HEK293T (cell line): ENCODE measurements at regions not wholly inside any gene's neighbourhood (a gene's known extent, or its start where the extent isn't known, plus 50 kb on each side); places are given as distances from the start of the nearest gene placed in this dataset.

ENCODE experiments used
- CTCF ChIA-PET: fragments of 350-600 bp; formaldehyde crosslinking; extraction: SDS; loops from one replicate; lab custom pipeline; 2021; ENCODE audit warnings: antibody characterized with exemption, inconsistent platforms; lab: Yijun Ruan, JAX
- POLR2A ChIA-PET: fragments of 350-600 bp; formaldehyde crosslinking; extraction: SDS; loops from one replicate; lab custom pipeline; 2020; ENCODE audit warnings: antibody characterized with exemption, inconsistent platforms; lab: Yijun Ruan, JAX
- DNase-seq: peaks from one replicate; pipeline ENCODE4 v3.0.0; 2012; ENCODE audit warnings: mixed read lengths; ENCODE audit errors: extremely low spot score
- ARNT ChIP-seq: fragments of 450-650 bp; IDR thresholded peaks from 2 replicates; pipeline ENCODE4 v1.6.1; 2017; ENCODE audit warnings: mild to moderate bottlenecking
- BHLHE40 ChIP-seq: fragments of 450-650 bp; IDR thresholded peaks from 2 replicates; pipeline ENCODE4 v1.6.1; 2016; ENCODE audit warnings: mild to moderate bottlenecking, moderate library complexity, borderline replicate concordance
- CTBP1 ChIP-seq: fragments of 450-650 bp; IDR thresholded peaks from 2 replicates; pipeline ENCODE4 v1.6.1; 2016; ENCODE audit warnings: borderline replicate concordance
- ELF4 ChIP-seq: fragments of 450-650 bp; IDR thresholded peaks from 2 replicates; pipeline ENCODE4 v1.6.1; 2017; ENCODE audit warnings: antibody characterized with exemption
- FOXA1 ChIP-seq: fragments of 450-650 bp; IDR thresholded peaks from 2 replicates; pipeline ENCODE4 v1.6.1; 2016; ENCODE audit warnings: mild to moderate bottlenecking
- FOXK2 ChIP-seq: fragments of 450-650 bp; IDR thresholded peaks from 2 replicates; pipeline ENCODE4 v1.6.1; 2016; ENCODE audit warnings: mild to moderate bottlenecking
- FOXM1 ChIP-seq: fragments of 450-650 bp; IDR thresholded peaks from 2 replicates; pipeline ENCODE4 v1.6.1; 2017; ENCODE audit warnings: mild to moderate bottlenecking, borderline replicate concordance
- HDGF ChIP-seq: fragments of 450-650 bp; IDR thresholded peaks from 2 replicates; pipeline ENCODE4 v1.6.1; 2017; ENCODE audit warnings: antibody characterized with exemption, borderline replicate concordance
- L3MBTL2 ChIP-seq: fragments of 450-650 bp; conservative IDR thresholded peaks from 2 replicates; pipeline ENCODE4 v1.6.1; 2016; ENCODE audit warnings: mild to moderate bottlenecking
- LEF1 ChIP-seq: fragments of 450-650 bp; IDR thresholded peaks from 2 replicates; pipeline ENCODE4 v1.6.1; 2017; ENCODE audit warnings: mild to moderate bottlenecking, borderline replicate concordance
- NFRKB ChIP-seq: fragments of 450-650 bp; IDR thresholded peaks from 2 replicates; pipeline ENCODE4 v1.6.1; 2016; ENCODE audit warnings: mild to moderate bottlenecking, moderate library complexity
- SP1 ChIP-seq: fragments of 450-650 bp; IDR thresholded peaks from 2 replicates; pipeline ENCODE4 v1.6.1; 2017
- SUZ12 ChIP-seq: fragments of 450-650 bp; IDR thresholded peaks from 2 replicates; pipeline ENCODE4 v1.6.1; 2016; ENCODE audit warnings: mild to moderate bottlenecking
- TARDBP ChIP-seq: fragments of 450-650 bp; IDR thresholded peaks from 2 replicates; pipeline ENCODE4 v1.6.1; 2016
- ZNF384 ChIP-seq: fragments of 450-650 bp; IDR thresholded peaks from 2 replicates; pipeline ENCODE4 v1.6.1; 2016
- TF ChIP-seq, protein P1 (sequence below): fragments of 450-650 bp; IDR thresholded peaks from 2 replicates; pipeline ENCODE4 v1.6.1; 2016

DNA sequence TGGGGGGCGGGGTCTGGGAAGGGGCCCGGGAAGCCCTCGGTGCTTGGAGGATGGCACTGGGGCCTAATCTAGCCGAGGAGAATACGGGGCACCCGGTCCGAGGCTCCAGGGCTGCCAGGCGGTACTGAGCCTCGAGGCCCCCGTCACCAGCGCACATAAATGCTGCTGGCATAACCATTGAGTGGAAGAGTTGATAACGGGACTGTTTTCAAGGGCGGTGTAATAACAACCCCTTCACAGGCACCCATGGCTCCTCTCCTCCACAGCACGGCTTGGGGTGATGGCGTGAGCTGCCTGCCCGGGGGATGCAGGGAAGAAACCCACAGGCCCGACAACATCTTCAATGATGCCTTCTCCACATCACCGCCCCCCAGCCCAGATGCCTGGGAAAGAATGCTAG is 130.7 kb downstream of the FAM53A start:
- POLR2A ChIA-PET: no interaction called here
- no peak for DNase-seq
- TF ChIP-seq LEF1 (no peak), SP1 (no peak)
- CTCF ChIA-PET: no interaction called here

DNA sequence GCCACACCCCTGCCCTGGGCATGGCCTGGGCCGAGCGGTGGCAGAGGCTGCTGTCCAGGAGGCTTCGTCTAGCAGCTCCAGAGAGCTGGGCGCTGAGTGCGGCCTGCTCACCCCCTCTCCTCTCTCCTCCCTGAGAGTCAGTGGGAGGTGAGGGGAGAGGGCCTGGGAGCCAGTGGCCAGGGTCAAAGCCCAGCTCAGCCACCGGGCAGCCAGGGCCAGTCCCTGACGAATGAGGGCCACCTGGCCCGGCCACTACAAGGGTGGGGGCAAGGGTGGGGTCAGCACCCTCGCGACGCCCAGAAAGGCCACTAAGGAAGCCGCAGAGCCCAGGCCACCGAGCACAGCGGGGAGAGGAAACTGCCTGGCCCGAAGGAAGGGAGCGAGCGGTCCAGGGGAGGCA is 131.7 kb downstream of the FAM53A start:
- CTCF ChIA-PET: no interaction called here
- POLR2A ChIA-PET: no interaction called here
- DNase-seq: no peak
- TF ChIP-seq FOXK2 (no peak), HDGF (no peak), TARDBP (no peak), CTBP1 (no peak), BHLHE40 (no peak), SP1 (no peak), FOXA1 (no peak), ARNT (no peak), FOXM1 (no peak), SUZ12 (no peak), ELF4 (no peak), L3MBTL2 (no peak), LEF1 (no peak)

DNA sequence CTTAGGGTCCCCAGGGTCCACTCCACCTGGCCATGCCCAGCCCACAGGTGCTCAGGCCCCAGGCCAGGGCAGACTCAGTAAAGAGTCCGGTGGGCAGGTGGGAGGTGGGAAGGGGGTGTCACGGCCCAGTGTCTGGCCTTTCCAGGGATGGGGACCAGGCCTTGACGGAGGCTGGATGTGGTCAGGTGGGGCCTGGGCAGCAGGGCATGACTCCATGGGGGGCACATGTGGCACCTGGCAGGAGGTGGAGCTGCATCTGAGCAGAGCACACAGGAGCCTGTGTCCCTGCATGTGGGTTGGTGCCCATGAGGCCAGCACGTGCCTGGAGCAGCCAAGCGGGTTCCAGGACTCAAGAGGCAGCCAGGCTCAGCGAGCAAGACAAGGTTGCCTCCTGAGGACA is 132.9 kb downstream of the FAM53A start:
- no peak for TF ChIP-seq CTBP1
- TF ChIP-seq ZNF384: no peak
- TF ChIP-seq HDGF: no peak
- no peak for TF ChIP-seq TARDBP
- TF ChIP-seq L3MBTL2: no peak
- TF ChIP-seq LEF1: no peak
- no peak for TF ChIP-seq ELF4
- TF ChIP-seq ARNT: no peak
- TF ChIP-seq SUZ12: no peak
- TF ChIP-seq FOXM1: no peak
- no peak for TF ChIP-seq NFRKB
- ChIA-PET CTCF (no interaction called here), POLR2A (interaction anchor here (0.6 kb wide), 1 partner anchor 109 kb away, joined by 3 read pairs; no protein-coding TSS in a partner anchor)
- DNase-seq: no peak

DNA sequence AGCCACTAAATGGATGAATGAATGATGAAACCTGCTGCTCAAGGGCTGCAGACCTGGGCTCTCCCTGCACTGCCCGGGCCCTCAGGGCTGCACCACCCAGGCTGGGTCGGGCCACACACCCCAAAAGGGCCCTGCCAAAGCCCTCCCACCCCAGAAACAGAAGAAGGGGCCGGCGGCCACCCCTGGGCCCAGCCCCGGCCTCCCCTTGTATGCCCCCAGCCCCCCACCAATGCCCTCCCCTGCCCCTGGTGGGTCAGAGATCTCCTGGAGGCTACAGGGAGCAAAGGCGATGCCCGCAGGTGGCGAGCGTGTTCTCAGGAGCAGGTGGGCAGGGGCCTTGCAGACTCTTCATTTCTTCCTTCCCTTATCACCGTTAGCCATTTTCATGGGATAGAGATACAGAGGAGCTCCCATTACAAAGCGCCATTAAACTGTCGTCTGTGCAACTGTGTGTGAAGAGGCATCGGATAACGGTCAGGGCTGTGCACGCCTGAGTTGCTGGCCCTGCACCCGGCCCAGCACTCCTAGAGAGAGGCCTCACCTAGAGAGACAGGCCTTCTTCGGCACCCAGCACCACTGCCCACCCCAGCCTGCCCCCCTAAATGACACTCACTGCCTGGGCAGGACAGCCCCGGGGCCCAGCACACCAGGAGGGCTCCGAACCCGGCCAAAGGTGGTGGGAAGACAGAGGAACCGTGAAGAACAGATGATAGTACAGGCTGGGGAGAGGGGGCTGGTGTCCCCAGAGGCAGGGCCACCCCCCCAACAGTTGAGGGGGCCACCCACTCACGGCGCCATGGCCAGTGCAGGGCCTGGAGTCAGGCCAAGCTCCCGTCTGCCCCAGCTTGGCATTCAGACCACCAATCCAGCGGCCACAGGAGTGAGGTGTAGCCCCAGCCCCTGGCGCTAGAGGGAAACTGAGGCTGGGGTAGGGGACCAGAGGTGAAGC is 133.7 kb downstream of the FAM53A start:
- ChIA-PET POLR2A (interaction anchor here (1.0 kb wide), 1 partner anchor 322 kb away, joined by 3 read pairs; no protein-coding TSS in a partner anchor), CTCF (interaction anchor here (1.1 kb wide), 1 partner anchor 12 kb away, joined by 6 read pairs; no protein-coding TSS in a partner anchor)
- TF ChIP-seq ARNT (no peak), FOXK2 (no peak), L3MBTL2 (no peak), FOXM1 (no peak), SUZ12 (no peak), CTBP1 (no peak), TARDBP (no peak), ELF4 (no peak), BHLHE40 (no peak)
- DNase-seq: no peak

DNA sequence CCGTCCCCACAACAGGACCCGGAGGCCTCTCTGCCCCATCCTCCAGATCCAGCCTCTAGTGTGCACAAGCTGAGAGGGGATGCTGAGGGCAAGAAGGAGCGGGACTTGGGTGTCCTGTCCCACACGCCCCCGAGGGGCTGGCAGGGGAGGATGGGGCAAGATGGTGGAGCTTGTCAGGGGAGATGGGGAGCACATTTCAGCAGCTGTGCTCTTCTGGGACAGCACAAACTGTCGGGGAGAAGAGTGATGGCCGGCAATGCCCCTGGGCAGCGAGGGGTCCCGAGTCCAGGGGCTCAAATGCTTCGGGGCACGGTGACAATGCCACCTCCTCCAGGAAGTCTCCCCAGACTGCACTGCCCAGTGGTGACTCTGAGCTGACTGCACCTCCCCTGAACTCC is 134.5 kb downstream of the FAM53A start:
- DNase-seq: no peak
- TF ChIP-seq ELF4 (no peak), TARDBP (no peak), FOXM1 (no peak), NFRKB (no peak), L3MBTL2 (no peak), CTBP1 (no peak), LEF1 (no peak), ZNF384 (no peak)
- POLR2A ChIA-PET: interaction anchor here (1.0 kb wide), 1 partner anchor 323 kb away, joined by 3 read pairs; no protein-coding TSS in a partner anchor
- CTCF ChIA-PET: interaction anchor here (0.6 to 1.1 kb wide), 4 partner anchors 13 to 136 kb away, joined by 3 to 7 read pairs (median 4); no protein-coding TSS in a partner anchor

DNA sequence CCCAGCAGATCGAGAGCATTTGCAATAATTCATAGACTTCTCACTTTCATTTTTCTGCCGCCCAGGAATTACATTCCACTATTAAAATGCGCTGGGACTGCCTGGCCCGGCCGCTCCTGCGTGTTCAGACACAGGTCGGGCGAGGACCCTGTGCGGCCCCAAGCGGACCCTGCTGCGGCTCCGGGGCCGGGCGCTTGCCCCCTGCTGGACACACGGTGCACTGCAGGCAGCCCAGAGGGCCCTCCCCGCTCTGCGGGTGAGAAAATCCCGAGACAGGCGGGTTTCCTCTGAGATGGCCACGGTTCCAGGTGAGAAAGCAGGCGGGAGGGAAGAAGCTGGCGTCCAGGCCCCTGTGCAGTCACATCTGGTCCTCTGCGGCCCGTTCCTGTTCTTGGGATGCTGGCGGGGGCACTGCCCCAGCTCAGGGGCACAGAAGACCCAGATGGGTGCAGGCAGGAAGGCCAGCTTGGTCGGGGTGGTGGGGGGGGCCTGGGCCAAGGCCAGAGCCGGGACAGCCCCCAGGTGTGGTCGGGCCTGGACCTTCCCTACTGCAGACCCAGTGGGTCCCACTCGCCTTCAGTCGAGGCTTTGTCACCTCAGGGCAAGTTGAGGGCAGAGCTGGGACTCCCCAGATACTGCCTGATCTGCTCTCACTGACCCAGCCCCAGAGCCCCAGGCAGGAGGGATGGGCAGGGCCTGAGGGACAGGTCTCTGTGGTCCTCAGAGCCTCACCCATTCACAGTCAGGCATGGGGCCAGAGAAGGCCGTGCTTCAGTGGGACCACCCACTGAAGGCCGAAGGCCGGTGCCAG is 135.1 kb downstream of the FAM53A start:
- ChIA-PET CTCF (interaction anchor here (0.6 to 1.8 kb wide), 7 partner anchors 8 to 193 kb away, joined by 3 to 7 read pairs (median 3); no protein-coding TSS in a partner anchor), POLR2A (interaction anchor here (1.0 kb wide), 1 partner anchor 323 kb away, joined by 3 read pairs; no protein-coding TSS in a partner anchor)
- peak; percentile 74 for DNase-seq

DNA sequence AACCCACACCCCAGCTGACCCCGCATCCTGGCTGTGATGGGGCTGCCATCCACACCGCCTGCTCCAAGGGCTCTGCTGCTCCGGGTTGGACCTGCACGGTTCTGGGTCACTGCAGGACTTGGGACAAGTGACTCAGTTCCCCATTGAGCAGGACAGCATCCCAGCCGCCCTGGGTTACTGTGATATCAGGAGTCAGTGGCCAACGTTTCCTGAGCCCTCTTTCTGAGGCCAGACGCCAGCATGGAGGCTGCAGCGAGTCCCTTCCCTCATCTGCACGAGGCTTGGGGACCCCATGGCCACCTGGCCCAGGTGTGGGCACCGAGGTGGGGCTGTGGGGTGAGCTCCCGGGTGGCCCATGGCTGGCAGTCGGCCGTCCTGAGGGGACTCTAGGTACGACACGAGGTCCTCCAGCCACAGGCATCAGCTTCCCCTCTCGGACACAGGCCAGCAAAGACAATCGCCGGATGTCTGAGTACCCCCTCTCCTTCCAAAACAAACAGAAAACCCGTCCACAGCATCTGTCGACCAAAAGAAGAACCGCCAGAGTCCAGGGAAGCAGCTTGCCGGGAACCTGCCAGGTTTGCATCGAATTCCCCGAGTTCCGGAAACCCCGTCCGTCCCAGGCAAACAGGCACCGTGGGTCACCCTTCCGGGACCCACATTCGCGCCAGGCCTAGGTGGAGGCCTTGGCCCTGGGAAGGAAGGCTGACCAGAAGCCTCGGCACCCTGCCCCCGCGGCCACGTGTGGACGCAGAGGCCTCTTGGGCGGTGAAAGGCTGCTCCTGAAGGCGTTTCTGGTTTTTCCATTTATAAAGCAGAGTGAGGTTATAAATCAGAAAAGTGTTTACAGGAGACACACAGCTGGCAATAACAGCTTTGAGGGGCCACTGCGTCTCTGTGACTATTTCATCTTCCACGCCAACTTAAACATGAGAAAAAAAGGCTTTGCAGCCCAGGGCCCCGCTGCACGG is 136.0 kb downstream of the FAM53A start:
- DNase-seq: no peak
- ChIA-PET CTCF (interaction anchor here (0.6 to 1.8 kb wide), 5 partner anchors 8 to 297 kb away, joined by 3 to 7 read pairs (median 3); no protein-coding TSS in a partner anchor), POLR2A (no interaction called here)
- no peak for TF ChIP-seq LEF1
- TF ChIP-seq ARNT: no peak
- TF ChIP-seq FOXM1: no peak
- TF ChIP-seq BHLHE40: no peak
- TF ChIP-seq SUZ12: no peak
- TF ChIP-seq FOXA1: no peak
- TF ChIP-seq L3MBTL2: no peak
- TF ChIP-seq HDGF: no peak
- TF ChIP-seq, protein P1, sequence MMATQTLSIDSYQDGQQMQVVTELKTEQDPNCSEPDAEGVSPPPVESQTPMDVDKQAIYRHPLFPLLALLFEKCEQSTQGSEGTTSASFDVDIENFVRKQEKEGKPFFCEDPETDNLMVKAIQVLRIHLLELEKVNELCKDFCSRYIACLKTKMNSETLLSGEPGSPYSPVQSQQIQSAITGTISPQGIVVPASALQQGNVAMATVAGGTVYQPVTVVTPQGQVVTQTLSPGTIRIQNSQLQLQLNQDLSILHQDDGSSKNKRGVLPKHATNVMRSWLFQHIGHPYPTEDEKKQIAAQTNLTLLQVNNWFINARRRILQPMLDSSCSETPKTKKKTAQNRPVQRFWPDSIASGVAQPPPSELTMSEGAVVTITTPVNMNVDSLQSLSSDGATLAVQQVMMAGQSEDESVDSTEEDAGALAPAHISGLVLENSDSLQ: no peak
- no peak for TF ChIP-seq NFRKB
- no peak for TF ChIP-seq TARDBP
- no peak for TF ChIP-seq ELF4
- no peak for TF ChIP-seq CTBP1
- TF ChIP-seq ZNF384: no peak
- no peak for TF ChIP-seq SP1
- no peak for TF ChIP-seq FOXK2
